ENCODE measurements at regions not wholly inside any gene's neighbourhood (a gene's known extent, or its start where the extent isn't known, plus 50 kb on each side); places are given as distances from the start of the nearest gene placed in this dataset.

DNA sequence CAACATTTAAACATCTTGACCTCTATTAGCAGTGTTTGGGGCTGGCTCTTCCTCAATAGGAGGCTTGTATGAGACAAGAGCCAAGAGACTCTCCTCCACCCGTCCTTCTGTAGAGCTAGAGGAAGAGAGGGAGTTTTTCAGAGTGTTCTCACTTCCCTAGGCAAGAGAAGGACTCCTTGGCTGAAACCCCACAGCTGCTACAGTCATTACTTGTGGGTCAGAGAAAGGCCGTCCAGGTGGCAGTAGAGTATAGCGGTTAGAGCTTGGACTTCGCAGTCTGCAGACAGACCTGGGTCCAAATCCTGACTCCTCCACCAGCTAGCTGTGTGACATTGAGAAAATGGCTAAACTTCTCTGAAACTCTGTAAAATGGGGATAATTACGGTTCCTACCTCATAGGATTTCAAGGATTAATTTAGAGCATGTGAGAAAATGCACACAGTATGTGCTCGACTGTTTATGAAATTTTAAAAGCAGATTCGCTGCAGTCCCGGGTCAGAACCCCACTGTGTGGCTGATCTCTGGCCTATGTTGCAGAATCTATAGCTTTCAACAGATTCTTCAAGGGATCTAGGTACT is 80.8 kb upstream of the ARAP3 start:
- TF ChIP-seq EP300 (IDR thresholded peaks at IDR 0.05) (no peak), POLR2A (IDR thresholded peaks at IDR 0.05) (no peak)

All from suprapubic skin (tissue), 2 donors.